Suprapubic skin (tissue), 4 donors: ENCODE measurements at regions not wholly inside any gene's neighbourhood (a gene's known extent, or its start where the extent isn't known, plus 50 kb on each side); places are given as distances from the start of the nearest gene placed in this dataset.

ENCODE experiments used
- DNase-seq, 2 donors: peaks; one replicate each; pipeline ENCODE4 v3.0.0-alpha.2; 2019; ENCODE audit warnings: low spot score in 2 of 2
- H3K27ac ChIP-seq: fragments of 200-600 bp; sonication (generic); one replicate; pipeline ENCODE4 v1.5.1; 2019
- H3K27me3 ChIP-seq: fragments of 200-600 bp; sonication (generic); one replicate; pipeline ENCODE4 v1.5.1; 2019
- H3K36me3 ChIP-seq: fragments of 200-600 bp; sonication (generic); one replicate; pipeline ENCODE4 v1.5.1; 2019
- H3K4me1 ChIP-seq: fragments of 200-600 bp; sonication (generic); one replicate; pipeline ENCODE4 v1.5.1; 2019
- H3K4me3 ChIP-seq: fragments of 200-600 bp; sonication (generic); one replicate; pipeline ENCODE4 v1.5.1; 2019; ENCODE audit warnings: mild to moderate bottlenecking
- H3K9me3 ChIP-seq: fragments of 200-600 bp; sonication (generic); one replicate; pipeline ENCODE4 v1.5.1; 2019
- EP300 ChIP-seq: sonication (generic); formaldehyde crosslinking; IDR thresholded peaks from one replicate; pipeline ENCODE4 v1.6.1; 2017; ENCODE audit warnings: antibody characterized with exemption
- POLR2A ChIP-seq, 2 donors: fragments of 450-650 bp; IDR thresholded peaks; one replicate each; pipeline ENCODE4 v1.6.1; 2017; ENCODE audit warnings: antibody characterized with exemption in 2 of 2, mild to moderate bottlenecking in 2 of 2, moderate library complexity in 2 of 2
- POLR2AphosphoS5 ChIP-seq, 3 donors: sonication (generic); formaldehyde crosslinking; IDR thresholded peaks; one replicate each; pipeline ENCODE4 v1.6.1; 2017; ENCODE audit warnings: antibody characterized with exemption in 3 of 3
- WGBS: methylation state at CpG from one replicate; pipeline ENCODE4 v1.1.5; 2018; 5-methylcytosine and 5-hydroxymethylcytosine counted together
- TF ChIP-seq, protein P1 (sequence below), 2 donors: fragments of 200-600 bp in 1 of 2; fragments of 450-650 bp in 1 of 2; sonication (generic) in 1 of 2; IDR thresholded peaks; one replicate each; pipeline ENCODE4 v1.5.1; 2016 to 2019; ENCODE audit warnings: antibody characterized with exemption in 2 of 2, mild to moderate bottlenecking in 1 of 2, moderate library complexity in 1 of 2

DNA sequence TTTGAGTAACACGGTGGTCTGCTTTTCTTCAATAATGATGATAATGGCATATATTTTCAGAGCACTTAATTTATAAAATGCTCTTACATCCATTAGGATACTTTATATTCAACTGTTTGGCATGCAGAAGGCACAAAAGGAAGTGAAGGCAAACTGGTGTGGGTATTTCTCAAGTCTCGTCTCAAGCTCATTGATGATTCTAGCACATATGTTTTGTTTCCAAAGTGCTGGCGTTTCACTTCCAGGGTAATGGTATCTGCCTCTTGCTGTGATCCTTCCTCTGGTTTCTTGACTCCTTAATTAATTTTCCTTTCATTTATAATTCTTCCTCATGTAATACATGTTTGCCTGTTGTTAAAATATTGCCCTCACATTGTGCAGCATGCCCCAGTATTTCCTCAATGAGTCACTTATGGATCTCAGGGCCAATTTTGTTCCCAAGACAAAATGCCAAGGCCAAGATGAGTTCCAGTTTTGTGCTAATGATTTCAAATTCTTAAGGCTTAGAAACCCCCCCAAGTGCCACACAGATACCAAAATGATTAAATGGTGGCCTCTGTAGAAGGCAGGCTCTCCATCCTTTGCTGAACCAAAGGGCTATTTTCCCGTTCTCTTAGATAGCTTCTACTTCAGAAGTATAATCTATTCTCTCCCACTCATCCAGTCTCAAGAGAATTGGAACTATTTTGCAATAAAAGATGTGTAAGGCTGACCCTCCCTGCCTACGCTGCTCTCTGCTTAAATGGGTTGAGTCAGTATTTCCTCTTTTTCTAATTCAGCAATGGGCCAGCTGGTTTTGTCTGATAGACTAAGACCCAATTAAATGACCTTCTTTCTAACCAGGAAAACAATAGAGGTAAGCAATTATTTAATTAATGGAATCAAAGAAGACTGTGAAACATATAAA, 171.2 kb downstream of the ZNF365 start:
- Histone ChIP-seq H3K27ac (peak overlapping the region; percentile 41), H3K4me1 (peaks cover 14% of the 10 kb centered on the region), H3K4me3 (no peak overlapping the region), H3K9me3 (no peaks in the 10 kb centered on the region), H3K27me3 (no peaks in the 10 kb centered on the region), H3K36me3 (no peaks in the 10 kb centered on the region)
- WGBS, result 53% methylated on average over 5 of the region's 5 CpGs
- no peak for DNase-seq
- TF ChIP-seq POLR2AphosphoS5 (IDR thresholded peaks at IDR 0.05), result no peak
- no peak for TF ChIP-seq EP300

DNA sequence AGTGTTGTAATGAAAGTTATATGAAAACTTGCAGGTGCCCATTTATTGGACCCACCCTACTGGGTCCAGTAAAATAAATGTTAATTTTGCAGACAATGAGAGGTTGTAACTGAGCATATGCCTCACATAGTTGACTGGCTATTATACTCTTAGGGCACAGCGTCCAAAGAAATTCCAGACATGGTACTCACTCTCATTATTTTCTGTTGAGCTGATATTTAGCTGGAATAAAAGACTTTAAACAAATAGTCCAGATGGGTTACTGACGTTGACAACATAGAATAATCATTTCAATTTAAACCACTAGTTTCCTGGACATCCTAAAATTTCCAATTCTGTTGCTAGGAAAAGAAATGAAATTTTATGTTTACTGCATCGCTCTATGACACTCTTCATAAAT, 174.5 kb downstream of the ZNF365 start:
- H3K4me1 ChIP-seq, result peaks cover 14% of the 10 kb centered on the region
- TF ChIP-seq, protein P1, sequence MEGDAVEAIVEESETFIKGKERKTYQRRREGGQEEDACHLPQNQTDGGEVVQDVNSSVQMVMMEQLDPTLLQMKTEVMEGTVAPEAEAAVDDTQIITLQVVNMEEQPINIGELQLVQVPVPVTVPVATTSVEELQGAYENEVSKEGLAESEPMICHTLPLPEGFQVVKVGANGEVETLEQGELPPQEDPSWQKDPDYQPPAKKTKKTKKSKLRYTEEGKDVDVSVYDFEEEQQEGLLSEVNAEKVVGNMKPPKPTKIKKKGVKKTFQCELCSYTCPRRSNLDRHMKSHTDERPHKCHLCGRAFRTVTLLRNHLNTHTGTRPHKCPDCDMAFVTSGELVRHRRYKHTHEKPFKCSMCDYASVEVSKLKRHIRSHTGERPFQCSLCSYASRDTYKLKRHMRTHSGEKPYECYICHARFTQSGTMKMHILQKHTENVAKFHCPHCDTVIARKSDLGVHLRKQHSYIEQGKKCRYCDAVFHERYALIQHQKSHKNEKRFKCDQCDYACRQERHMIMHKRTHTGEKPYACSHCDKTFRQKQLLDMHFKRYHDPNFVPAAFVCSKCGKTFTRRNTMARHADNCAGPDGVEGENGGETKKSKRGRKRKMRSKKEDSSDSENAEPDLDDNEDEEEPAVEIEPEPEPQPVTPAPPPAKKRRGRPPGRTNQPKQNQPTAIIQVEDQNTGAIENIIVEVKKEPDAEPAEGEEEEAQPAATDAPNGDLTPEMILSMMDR (IDR thresholded peaks at IDR 0.05), result no peak
- TF ChIP-seq POLR2AphosphoS5 (IDR thresholded peaks at IDR 0.05) (no peak), POLR2A (IDR thresholded peaks at IDR 0.05) (no peak), EP300 (no peak)
- 86% methylated on average over 3 of the region's 3 CpGs for WGBS
- H3K36me3 ChIP-seq, result no peaks in the 10 kb centered on the region
- H3K27ac ChIP-seq, result no peak overlapping the region
- no peaks in the 10 kb centered on the region for H3K27me3 ChIP-seq
- no peak for DNase-seq
- no peak overlapping the region for H3K4me3 ChIP-seq
- no peaks in the 10 kb centered on the region for H3K9me3 ChIP-seq

DNA sequence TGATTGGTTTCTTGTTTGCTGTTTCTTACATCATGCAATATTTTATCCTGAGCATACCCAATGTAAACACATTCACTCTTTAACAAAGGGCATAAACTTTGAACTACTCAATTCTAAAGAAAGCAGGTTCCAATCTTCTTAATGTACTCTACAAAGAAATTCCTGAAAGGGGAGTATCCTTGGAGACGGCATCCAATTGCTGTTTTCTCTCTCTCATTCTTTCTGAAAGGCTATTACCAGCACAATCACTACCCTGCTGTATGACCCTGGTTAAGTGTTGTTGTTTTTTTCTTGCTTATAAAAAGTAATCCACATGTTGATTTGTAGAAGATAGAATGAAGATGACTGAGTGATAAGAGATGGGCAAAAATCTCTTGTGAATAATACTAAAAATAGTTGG, 176.0 kb downstream of the ZNF365 start:
- Histone ChIP-seq H3K9me3 (no peaks in the 10 kb centered on the region), H3K4me3 (no peak overlapping the region), H3K36me3 (no peaks in the 10 kb centered on the region), H3K27ac (no peak overlapping the region), H3K4me1 (peaks cover 8% of the 10 kb centered on the region), H3K27me3 (no peaks in the 10 kb centered on the region)
- DNase-seq, result no peak
- no peak for TF ChIP-seq POLR2AphosphoS5 (IDR thresholded peaks at IDR 0.05)
- WGBS, result 58% methylated on average over 1 of the region's 1 CpG

DNA sequence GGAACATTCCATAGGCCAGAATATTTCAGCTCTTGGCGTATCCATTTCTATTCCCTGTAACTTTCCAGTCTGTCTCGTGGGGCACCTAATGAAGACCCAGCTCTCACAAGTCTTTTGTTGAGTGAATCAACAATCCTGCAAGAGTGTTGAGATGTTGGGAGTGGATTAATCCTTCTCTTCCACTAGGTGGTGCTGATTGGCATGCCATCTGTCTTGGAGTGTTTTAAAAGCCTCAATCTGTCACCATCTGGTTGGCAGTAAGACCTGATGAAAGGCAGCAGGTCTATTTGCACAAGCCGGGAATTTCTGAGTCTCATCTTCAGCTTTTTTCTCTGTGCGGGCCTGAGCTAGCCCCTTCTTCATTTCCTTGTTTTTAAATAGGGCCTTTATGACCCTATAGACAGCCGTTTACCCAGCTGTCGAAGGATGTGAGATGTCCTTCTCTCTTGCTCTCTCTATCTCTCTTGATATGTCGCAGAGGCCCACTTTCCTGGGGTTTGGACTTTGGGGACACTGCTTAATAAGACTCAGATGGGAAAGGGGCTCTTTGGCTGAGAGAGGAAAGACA, 180.5 kb downstream of the ZNF365 start:
- H3K27me3 ChIP-seq, result no peaks in the 10 kb centered on the region
- no peak for DNase-seq

DNA sequence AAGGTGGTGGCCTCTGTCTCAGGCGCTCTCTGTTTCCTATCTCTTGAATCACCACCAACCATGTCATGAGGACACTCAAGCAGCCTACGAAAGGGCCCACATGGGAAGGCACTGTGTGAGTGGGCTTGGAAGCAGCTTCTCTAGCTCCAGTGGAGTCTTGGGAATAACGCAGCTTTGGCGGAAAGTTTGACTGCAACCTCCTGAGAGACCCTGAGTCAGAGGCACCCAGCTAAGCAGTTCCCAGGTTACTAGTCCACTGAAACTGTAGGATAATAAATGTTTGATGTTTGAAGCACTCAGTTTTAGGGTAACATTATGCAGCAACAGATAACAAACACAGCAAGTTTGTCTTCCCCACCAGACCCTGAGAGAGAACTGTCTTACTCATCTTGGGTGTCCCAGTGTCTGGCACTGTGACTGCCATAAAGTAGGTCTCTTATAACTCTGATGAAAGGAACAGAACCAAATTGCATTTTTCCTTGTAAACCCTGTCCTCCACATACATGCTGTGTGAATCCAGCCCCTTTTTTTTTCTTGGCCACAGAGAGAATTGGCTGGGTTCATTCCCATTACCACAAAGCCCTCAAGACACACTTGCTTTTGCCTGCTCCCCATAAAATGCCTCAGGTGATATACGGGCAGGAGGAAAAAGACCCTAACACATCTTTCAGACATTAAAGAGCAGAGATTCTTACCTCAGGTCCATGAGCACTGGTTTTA, 185.5 kb downstream of the ZNF365 start:
- 85% methylated on average over 5 of the region's 5 CpGs for WGBS
- H3K27ac ChIP-seq, result no peak overlapping the region

More for the DNA sequence above, 180.5 kb downstream of the ZNF365 start:
- no peak overlapping the region for H3K4me3 ChIP-seq
- WGBS, result 59% methylated on average over 7 of the region's 7 CpGs
- no peaks in the 10 kb centered on the region for H3K9me3 ChIP-seq
- TF ChIP-seq EP300 (no peak), POLR2A (IDR thresholded peaks at IDR 0.05) (no peak)
- TF ChIP-seq, protein P1 (IDR thresholded peaks at IDR 0.05), result peak in 1 of 2 donors; percentile 29
- H3K36me3 ChIP-seq, result no peaks in the 10 kb centered on the region
- no peak overlapping the region for H3K27ac ChIP-seq
- H3K4me1 ChIP-seq, result no peaks in the 10 kb centered on the region

More for the DNA sequence above, 185.5 kb downstream of the ZNF365 start:
- TF ChIP-seq EP300 (no peak), POLR2AphosphoS5 (IDR thresholded peaks at IDR 0.05) (no peak), POLR2A (IDR thresholded peaks at IDR 0.05) (no peak)
- TF ChIP-seq, protein P1 (IDR thresholded peaks at IDR 0.05), result no peak
- no peaks in the 10 kb centered on the region for H3K36me3 ChIP-seq
- H3K9me3 ChIP-seq, result no peaks in the 10 kb centered on the region
- peaks cover 14% of the 10 kb centered on the region for H3K4me1 ChIP-seq
- no peak for DNase-seq
- H3K4me3 ChIP-seq, result no peak overlapping the region
- no peaks in the 10 kb centered on the region for H3K27me3 ChIP-seq
